ENCODE measurements at regions not wholly inside any gene's neighbourhood (a gene's known extent, or its start where the extent isn't known, plus 50 kb on each side); places are given as distances from the start of the nearest gene placed in this dataset.

GRCh38 chrX:131213400-131213799 is 75.7 kb downstream of the IGSF1 start:
- peak overlapping the region in 1 of 2 experiments; percentile 22; a peak in 3 of 5 replicates for H3K4me3 Mint-ChIP-seq
- H3K23me2 ChIP-seq (ENCODE audit: insufficient read length, low read depth, low read length, poor library complexity, severe bottlenecking) = no peaks in the 10 kb centered on the region
- H4K20me1 ChIP-seq (ENCODE audit: control insufficient read depth, insufficient read depth, insufficient read length) = no peaks in the 10 kb centered on the region
- no peak overlapping the region for H4K5ac ChIP-seq (ENCODE audit: insufficient read length, low read depth, low read length)
- H3K4me1 ChIP-seq (ENCODE audit: insufficient read depth, low read length) = peaks cover 10% of the 10 kb centered on the region; the same call in 1 of the 2 replicates
- TF ChIP-seq, protein P1, sequence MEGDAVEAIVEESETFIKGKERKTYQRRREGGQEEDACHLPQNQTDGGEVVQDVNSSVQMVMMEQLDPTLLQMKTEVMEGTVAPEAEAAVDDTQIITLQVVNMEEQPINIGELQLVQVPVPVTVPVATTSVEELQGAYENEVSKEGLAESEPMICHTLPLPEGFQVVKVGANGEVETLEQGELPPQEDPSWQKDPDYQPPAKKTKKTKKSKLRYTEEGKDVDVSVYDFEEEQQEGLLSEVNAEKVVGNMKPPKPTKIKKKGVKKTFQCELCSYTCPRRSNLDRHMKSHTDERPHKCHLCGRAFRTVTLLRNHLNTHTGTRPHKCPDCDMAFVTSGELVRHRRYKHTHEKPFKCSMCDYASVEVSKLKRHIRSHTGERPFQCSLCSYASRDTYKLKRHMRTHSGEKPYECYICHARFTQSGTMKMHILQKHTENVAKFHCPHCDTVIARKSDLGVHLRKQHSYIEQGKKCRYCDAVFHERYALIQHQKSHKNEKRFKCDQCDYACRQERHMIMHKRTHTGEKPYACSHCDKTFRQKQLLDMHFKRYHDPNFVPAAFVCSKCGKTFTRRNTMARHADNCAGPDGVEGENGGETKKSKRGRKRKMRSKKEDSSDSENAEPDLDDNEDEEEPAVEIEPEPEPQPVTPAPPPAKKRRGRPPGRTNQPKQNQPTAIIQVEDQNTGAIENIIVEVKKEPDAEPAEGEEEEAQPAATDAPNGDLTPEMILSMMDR (conservative IDR thresholded peaks at IDR 0.05) = no peak
- no peaks in the 10 kb centered on the region for H3K9me3 Mint-ChIP-seq
- H3K27me3 ChIP-seq (ENCODE audit: insufficient read depth, low read length) = no peaks in the 10 kb centered on the region
- no peaks in the 10 kb centered on the region for H3K79me1 ChIP-seq (ENCODE audit: insufficient read depth, low read depth, low read length, poor library complexity, severe bottlenecking)
- no peak overlapping the region for H3T11ph ChIP-seq (ENCODE audit: low read length)
- no peak overlapping the region for H3K4me2 ChIP-seq (ENCODE audit: insufficient read depth, insufficient read length, low read length)
- H2BK12ac ChIP-seq (ENCODE audit: insufficient read length, low read depth, low read length) = no peak overlapping the region
- H2BK20ac ChIP-seq (ENCODE audit: low read depth, low read length, poor library complexity, severe bottlenecking) = no peak overlapping the region
- H2BK5ac ChIP-seq (ENCODE audit: insufficient read length, low read length) = no peak overlapping the region
- H3K4me1 Mint-ChIP-seq = peaks cover 24 to 28% of the 10 kb centered on the region in 2 experiments
- DNase-seq = peak; percentile 28
- H3K27ac ChIP-seq (ENCODE audit: insufficient read length, low read depth, low read length) = no peak overlapping the region
- no peaks in the 10 kb centered on the region for H3K9me3 ChIP-seq (ENCODE audit: control insufficient read depth, low read depth, low read length)
- no peak overlapping the region for H3K4ac ChIP-seq (ENCODE audit: low read depth, low read length)
- H3K36me3 Mint-ChIP-seq (ENCODE audit: insufficient read depth in 1 of 3, low read depth in 3 of 3) = peaks cover 0 to 1% (median 0%) of the 10 kb centered on the region in 3 experiments; a peak in 2 of 7 replicates
- H3K23ac ChIP-seq (ENCODE audit: insufficient read length, low read depth, low read length) = no peak overlapping the region
- H2BK15ac ChIP-seq (ENCODE audit: low read depth, low read length) = no peak overlapping the region
- no peak overlapping the region for H2BK120ac ChIP-seq (ENCODE audit: low read depth, low read length, poor library complexity, severe bottlenecking)
- H4K91ac ChIP-seq (ENCODE audit: insufficient read length, low read depth, low read length) = no peak overlapping the region
- H3K27me3 Mint-ChIP-seq (ENCODE audit: low read depth) = peaks cover 4% of the 10 kb centered on the region
- H2AFZ ChIP-seq (ENCODE audit: low read length) = no peak overlapping the region
- no CpG with 5 or more reads among the region's 5 CpGs for WGBS (ENCODE audit: extremely low coverage, insufficient read length, low lambda C conversion rate)
- no peak overlapping the region for H3K56ac ChIP-seq (ENCODE audit: insufficient read length, low read depth, low read length)
- H3K18ac ChIP-seq (ENCODE audit: insufficient read length, low read depth, low read length) = no peak overlapping the region
- no peak overlapping the region for H4K8ac ChIP-seq (replicated peaks; ENCODE audit: insufficient read length, low read depth, low read length)
- H3K27ac Mint-ChIP-seq = peak overlapping the region in 2 of 3 experiments; percentile 14 to 44; a peak in 3 of 7 replicates
- H3K79me2 ChIP-seq (ENCODE audit: insufficient read depth, low read length) = no peaks in the 10 kb centered on the region
- H2AK5ac ChIP-seq (ENCODE audit: insufficient read length, low read length) = no peak overlapping the region
- H3K14ac ChIP-seq (ENCODE audit: insufficient read depth, low read length) = no peak overlapping the region
- no peak overlapping the region for H3K9ac ChIP-seq (ENCODE audit: extremely low read depth, insufficient read length, low read length)

Data from H9 (cell line).